DMS53 (cell line): ENCODE measurements at regions not wholly inside any gene's neighbourhood (a gene's known extent, or its start where the extent isn't known, plus 50 kb on each side); places are given as distances from the start of the nearest gene placed in this dataset.

Experiments used
- DNase-seq: peaks from one replicate; lab custom pipeline; 2025; lab: John Stamatoyannopoulos, UW

DNA sequence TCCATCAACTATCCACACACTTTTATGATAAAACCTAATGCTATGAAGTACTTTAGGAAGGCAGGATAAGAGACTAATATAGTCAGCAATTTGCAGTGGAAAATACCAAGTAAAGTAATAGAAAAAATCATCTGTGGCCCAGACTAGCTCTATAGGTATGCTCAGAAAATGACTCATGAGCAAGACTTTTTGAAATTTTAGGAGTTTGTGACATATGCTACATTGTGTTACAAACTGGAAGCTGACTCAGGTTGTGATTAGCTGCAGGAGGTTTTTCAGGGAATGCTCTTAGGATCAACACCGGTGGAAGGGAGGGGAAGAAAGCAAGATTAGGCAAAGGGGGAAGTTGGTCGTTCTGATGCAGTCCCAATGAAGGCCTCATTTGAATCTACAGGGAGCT is 56.1 kb downstream of the FEZF1 start:
- DNase-seq = no peak

DNA sequence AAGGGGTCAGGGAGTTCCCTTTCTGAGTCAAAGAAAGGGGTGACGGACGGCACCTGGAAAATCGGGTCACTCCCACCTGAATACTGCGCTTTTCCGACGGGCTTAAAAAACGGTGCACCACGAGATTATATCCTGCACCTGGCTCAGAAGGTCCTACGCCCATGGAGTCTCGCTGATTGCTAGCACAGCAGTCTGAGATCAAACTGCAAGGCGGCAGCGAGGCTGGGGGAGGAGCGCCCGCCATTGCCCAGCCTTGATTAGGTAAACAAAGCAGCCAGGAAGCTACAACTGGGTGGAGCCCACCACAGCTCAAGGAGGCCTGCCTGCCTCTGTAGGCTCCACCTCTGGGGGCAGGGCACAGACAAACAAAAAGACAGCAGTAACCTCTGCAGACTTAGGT is 65.8 kb downstream of the FEZF1 start:
- DNase-seq = peak; percentile 49

DNA sequence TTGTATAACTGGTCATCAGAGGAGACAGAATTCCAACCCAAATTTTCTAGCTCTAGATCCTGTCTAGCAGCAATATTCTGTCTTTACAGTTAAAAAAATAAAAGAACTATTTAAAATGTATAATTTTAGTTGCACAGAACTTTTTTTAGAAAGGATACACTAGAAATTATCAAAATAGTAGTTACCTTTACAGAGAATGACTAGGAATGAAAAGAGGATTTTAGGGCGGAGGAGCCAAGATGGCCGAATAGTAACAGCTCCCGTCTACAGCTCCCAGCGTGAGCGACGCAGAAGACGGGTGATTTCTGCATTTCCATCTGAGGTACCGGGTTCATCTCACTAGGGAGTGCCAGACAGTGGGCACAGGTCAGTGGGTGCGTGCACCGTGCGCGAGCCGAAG is 66.3 kb downstream of the FEZF1 start:
- DNase-seq = peak; percentile 47

DNA sequence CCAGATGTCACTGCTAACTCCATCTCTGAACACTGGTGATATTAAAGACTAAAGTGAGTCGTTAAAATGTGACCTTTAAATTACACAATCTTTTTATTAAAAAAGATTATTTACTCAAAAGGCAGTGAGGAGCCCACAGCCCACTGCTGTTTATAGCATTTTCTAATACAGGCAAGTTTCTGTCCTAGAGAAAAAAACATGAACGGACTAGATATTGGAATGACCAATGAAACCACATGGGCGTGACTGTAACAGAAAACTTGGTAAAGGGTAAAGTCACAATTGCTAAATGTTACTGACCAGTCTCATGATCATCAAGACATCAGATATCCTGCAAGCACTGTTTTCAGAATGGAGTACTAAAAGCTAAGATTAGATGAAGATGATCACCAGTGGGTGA is 78.7 kb downstream of the FEZF1 start:
- DNase-seq = no peak

DNA sequence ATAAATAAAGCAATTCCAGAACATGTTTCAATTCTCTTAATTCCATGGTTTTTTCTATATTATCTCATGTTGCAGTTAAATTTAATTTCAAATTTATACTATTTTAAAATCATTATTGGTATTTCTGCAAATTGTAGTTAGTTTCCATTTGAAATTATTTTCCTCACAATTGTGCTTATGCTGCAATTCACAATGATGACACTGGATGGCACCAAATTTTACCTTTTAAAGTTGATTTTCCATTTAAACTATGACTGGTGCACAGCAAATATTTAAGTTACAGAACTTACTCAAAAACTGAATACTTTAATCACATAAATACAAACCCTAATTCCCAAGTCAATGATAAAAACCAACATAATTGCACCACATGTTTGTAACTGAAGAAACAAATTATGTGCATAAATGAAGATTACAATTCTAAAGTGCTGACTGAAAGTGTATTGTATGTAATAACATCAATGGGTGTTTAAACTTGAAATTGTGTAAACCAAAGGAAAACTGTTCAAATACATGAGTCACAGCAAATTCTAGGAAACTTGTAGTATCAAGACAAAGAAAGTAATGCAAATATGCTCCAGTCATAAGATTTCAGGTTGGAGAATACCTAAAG is 75.3 kb upstream of the AASS start:
- peak; percentile 61 for DNase-seq

DNA sequence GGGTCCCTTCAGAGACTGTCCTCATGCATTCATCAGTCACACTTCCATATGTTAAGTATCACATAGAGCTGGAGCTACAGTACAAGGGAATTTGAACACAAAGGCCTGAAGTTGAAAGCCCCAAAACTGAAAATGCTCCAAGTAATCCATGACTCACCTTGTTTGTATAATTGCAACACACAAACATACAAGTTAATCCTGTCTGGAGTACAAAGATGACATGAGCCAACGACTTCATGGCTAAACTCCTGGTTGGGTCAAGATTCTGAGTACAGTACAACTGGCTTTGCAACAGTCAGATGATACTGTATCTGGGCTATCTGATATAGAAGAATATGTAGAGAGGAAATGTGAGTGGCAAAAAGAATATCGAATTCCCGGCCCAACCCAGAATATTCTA is 73.1 kb upstream of the AASS start:
- peak; percentile 76 for DNase-seq

DNA sequence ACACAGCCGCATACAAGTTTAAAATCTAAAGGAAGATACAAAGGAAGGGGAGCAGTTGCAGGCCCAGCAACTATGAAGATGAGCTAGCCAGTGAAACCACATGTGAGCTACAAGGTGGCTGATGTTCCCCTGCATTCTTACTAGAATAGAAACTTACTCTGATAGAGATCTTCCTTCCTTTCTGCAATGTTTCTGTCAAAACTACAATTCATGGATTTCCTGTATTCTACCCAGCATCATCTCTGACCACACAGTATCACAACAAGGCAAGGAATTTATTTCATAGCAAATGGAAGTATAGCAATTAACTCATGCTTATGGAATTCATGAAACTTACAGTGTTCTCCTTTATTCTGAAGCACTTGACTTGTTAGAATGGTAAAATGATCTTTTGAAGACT is 68.7 kb upstream of the AASS start:
- no peak for DNase-seq

DNA sequence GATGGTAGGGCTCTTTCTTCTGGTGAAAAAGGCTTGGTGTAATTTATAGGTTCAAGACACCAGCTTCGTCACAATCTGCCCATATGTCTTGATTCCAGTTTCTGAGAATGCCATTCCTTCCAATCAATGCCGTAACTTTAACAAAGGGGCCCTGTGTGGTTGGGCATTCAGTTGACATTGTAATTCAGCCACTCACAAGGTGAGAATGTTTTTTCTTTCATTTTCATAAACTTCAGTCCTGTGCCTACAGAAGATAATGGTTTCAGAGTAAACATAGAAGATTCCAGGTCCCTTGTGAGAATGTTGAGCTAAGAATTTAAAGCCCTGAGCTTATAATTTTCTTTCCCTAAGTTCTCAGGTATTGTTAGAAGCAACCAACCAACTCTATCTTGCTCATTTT is 67.3 kb upstream of the AASS start:
- no peak for DNase-seq

DNA sequence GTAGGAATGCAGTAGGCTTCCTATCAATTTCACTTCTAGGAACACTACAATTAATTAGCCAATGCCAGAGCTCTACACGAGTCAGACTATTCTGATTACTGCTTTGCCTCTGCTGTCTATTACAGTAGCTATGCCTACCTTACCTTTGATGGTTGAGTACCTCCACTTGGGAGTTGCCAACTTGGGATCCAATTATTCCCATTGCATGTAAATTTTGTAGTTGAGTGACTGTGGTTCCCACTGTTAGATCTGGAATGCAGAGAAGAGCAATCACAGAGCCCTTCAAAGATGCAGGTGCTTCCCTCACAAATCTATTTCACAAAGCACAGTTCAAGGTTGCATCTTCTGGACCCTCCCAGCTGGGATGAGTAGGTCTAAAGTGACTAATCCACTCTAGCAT is 62.9 kb upstream of the AASS start:
- no peak for DNase-seq

DNA sequence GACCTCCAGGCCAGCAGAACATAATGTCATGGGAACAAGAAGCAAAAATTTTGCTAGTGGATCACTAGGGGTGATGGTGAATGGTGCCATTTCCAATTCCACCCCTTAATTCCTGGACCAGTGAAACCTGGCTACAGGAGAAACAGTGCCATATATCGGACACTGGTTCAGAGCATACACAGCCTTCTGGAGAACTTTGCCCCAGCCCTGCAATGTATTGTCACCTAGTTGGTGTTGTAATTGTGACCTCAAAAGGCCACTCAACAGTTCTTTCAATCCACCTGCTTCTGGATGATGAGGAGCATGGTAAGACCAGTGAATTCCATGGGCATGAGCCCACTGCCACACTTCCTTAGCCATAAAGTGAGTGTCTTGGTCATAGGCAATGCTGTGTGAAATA is 59.8 kb upstream of the AASS start:
- DNase-seq = no peak

DNA sequence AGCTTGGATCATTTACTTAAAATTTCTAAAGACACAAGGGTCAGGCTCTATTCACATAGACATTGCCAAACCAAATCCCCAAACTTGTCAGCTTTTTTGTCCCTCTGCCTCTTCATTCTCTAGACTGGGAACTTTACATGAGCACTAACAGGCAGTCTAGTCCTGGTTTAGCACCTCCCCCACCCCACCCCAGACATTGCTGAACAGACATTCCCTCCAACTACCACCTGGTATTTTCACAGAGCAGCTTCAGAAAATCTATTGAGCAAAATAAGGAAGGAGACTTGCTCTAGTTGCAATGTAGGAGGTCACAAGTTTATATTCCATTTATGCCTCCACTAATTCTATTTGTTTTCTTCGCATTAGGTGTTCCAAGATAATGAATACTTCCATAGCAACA is 56.8 kb upstream of the AASS start:
- DNase-seq = no peak

DNA sequence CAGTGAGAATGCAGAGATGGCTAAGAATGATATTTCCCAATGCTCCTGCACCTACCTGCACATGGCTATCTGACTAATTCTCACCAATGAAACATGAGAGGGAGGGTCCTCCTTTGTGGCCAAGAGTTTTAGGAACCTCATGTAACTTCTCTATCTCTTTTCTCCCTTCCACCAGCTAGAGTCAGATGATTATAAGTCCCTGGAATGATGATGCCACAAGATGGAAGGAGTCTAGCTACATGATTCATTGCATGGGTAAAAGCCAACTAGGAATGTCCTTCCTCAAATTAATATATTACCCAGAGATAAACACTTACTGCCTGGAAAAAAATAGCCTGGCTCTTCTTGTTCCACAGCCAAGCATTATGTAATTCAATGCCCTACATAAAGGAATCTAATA is 55.1 kb upstream of the AASS start:
- peak; percentile 50 for DNase-seq

DNA sequence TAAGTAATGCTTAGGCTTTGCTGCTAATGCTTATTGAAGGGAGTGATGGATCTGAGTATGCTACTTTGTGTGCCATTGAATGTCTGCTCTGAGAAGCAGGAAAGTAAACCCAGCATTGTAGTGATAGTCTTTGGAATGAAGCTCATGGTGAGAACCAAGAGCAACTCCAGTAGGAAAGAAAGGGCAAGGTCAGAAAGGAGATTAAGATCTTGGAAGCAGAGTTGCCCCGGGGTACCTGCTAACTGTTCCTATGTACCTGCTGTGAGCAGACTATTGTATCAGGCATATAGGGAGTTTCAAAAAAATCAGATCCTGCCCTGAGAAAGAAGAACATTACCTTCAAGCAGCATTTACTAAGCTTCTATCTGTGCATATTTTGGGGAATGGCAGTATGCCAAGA is 54.5 kb upstream of the AASS start:
- DNase-seq = no peak
